AG10803 (cell line): ENCODE measurements at regions not wholly inside any gene's neighbourhood (a gene's known extent, or its start where the extent isn't known, plus 50 kb on each side); places are given as distances from the start of the nearest gene placed in this dataset.
"Not testable (repeated sequence)": the region's sequence is repeated elsewhere in the genome, so short reads cannot be mapped to it uniquely, and the experiment has no call there.

Experiments
- DNase-seq: peaks from one replicate; pipeline ENCODE4 v3.0.0; 2010; ENCODE audit warnings: low read depth
- H3K4me3 ChIP-seq: 2 replicates; pipeline ENCODE4 v1.5.1; 2011; ENCODE audit warnings: mild to moderate bottlenecking, low read length, control low read depth
- TF ChIP-seq, protein P1 (sequence below): conservative IDR thresholded peaks from 2 replicates; pipeline ENCODE4 v1.5.1; 2011; ENCODE audit warnings: mild to moderate bottlenecking, low read length, control low read depth, inconsistent platforms

DNA sequence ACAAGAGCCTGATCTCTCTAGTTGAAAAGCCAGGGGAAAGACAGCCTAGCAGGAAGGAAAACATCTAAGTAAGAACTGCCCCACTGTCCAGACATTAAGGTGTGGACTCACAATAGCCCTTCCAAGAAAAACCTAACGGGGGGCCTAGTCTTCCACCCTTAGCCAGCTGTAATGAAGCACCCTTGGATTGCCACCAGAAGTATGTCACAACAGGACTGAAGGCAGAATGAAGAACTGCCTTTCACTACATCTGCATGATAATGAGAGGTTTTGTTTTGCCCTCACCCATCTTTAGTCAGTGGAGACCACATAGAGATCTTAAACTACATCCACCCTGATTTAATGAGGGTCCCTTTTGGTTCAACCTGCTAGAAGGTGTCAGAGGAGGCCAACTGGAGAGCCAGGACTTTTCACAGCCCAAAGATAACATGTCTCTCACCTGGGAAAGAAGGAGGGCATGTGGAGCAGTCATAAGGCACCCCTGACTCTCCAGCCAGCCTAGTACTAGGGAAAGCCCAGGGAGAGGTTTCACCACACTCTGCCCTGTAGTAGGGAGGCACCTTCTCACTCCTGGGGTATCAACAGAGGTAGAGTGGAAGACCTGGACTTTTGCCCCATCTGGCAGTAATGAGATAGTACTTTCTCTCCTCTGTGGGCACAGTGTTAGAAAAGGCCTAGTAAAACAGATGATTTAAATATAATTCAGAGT, 1017.4 kb upstream of the MANEA start:
- H3K4me3 ChIP-seq, result no peak overlapping the region
- no peak for DNase-seq
- TF ChIP-seq, protein P1, sequence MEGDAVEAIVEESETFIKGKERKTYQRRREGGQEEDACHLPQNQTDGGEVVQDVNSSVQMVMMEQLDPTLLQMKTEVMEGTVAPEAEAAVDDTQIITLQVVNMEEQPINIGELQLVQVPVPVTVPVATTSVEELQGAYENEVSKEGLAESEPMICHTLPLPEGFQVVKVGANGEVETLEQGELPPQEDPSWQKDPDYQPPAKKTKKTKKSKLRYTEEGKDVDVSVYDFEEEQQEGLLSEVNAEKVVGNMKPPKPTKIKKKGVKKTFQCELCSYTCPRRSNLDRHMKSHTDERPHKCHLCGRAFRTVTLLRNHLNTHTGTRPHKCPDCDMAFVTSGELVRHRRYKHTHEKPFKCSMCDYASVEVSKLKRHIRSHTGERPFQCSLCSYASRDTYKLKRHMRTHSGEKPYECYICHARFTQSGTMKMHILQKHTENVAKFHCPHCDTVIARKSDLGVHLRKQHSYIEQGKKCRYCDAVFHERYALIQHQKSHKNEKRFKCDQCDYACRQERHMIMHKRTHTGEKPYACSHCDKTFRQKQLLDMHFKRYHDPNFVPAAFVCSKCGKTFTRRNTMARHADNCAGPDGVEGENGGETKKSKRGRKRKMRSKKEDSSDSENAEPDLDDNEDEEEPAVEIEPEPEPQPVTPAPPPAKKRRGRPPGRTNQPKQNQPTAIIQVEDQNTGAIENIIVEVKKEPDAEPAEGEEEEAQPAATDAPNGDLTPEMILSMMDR, result no peak

DNA sequence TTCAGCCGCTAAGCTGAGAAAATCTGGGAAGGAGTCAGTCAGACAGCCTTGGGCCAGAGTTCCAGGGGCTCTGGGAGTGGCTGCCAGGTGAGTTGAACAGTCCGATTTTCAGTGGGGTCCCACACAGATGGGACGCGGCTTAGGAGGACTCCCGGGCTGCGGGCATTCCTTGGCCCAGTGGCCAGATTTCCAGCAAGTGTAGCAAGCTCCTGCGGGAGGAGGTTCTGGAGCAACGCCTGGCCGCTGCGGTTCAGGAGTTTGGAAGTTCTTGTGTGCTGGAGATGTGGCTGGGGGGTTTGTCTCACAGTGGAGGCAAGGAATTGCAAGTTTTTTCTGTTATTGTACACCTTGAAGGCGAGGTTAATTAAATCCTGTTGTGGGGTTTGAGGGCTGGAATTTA, 1020.1 kb upstream of the MANEA start:
- not testable (repeated sequence) for DNase-seq, H3K4me3 ChIP-seq

DNA sequence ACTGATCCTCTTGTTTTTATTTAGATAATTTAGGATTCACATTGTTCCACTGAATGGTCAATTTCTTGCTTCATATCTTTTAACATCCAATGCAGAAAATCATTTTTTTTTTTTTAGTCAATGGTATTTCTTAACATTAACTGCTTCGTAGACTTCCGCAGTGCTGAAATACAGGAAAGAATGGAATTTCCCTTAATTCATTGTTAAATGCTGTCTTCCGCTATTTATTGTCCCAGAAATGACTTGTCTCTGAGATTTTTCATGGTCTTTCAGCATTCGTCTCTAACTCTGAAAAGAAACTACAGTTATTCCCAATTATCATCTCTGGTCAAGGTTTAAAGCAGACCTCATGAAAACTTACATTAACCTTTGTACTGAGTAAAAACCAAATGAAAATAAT, 1029.1 kb upstream of the MANEA start:
- no peak overlapping the region for H3K4me3 ChIP-seq
- DNase-seq, result no peak
- TF ChIP-seq, protein P1, result no peak

DNA sequence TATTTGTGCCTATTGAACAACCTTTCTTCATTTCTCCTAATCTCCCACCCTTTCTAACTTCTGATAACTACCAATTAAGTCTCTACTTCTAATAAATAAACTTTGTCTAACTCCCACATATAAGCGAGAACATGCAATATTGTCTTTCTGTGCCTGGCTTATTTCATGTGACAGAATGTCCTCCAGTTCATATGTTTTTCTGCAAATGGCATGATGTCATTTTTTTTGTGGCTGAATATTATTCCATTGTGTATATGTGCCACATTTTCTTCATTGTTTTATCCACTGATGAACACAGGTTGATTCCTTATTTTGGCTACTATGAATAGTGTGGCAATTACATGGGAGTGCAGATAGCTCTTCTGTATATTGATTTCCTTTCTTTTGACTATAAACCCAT, 1041.5 kb upstream of the MANEA start:
- no peak for DNase-seq
- H3K4me3 ChIP-seq, result no peak overlapping the region
- TF ChIP-seq, protein P1, result no peak

DNA sequence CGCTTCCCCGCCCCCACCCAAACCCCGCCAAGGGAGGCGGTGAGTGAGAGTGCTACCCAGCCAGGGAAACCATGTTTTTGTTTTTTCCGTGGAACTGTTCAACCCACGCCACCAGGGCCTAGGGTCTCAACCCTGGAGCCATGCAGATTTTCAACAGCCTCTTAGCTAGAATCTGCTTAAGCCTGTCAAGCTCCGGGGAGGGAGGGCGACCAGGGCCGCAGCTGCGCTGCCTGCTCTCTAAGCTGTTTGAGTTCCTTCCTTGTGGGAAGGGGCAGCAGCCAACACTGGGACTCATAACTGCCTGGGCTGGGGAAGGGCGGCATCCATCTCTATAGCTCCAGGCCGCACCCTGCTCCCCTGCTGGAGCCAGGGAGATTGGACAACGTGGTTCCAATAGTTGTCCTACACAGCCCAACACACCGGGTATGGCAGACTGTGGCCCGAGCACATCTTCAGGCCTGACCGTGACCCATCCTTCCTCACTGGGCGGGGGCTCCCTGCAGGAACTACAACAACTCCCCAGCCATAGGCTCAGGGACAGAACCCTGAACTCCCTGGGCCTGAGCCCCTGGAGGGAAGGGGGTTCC, 1065.7 kb upstream of the MANEA start:
- DNase-seq, result no peak
- no peak overlapping the region for H3K4me3 ChIP-seq
- TF ChIP-seq, protein P1, result no peak

DNA sequence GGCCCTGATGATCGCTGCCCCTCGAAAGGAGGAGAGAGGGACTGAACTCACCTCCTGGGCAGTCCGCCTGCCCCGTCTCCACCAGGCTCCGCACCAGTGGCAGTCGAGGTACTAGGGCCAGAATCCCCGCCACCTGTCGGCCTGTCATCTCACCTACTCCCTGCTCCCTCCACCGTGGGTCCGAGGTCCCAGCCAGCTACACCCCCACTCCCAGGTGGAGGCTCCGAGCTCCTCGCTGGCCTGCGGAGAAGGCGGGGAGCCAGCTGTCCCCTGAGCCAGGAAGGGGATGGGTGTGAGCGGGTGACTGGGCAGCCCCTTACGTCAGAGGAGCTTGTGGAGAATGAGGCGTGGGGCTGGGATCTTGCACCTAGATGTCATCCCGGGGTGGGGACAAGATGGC, 1066.5 kb upstream of the MANEA start:
- TF ChIP-seq, protein P1, result no peak
- no peak for DNase-seq
- no peak overlapping the region for H3K4me3 ChIP-seq

DNA sequence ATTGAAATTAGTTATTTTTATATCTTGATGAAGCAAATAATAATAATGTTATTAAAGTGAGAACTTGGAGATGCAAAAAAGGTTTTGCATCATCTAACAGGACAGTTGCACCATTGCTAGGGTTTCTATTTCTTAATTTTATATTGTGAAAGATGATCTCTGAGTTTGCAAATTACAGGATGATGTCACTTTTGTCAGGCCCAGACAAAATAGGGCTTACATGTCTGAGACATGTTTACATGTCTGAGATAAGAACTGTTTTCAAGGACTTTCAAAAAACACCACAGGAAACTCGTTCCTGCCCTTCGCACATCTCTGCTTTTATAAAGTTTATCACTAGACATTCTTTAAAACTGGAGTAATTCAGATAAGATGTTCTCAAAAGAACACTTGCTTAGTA, 1075.8 kb upstream of the MANEA start:
- TF ChIP-seq, protein P1, result no peak
- DNase-seq, result no peak
- no peak overlapping the region for H3K4me3 ChIP-seq
